Skeletal muscle satellite cell (primary cell): ENCODE measurements at regions not wholly inside any gene's neighbourhood (a gene's known extent, or its start where the extent isn't known, plus 50 kb on each side); places are given as distances from the start of the nearest gene placed in this dataset.

Experiments used
- H3K27me3 ChIP-seq: 2 replicates; pipeline ENCODE4 v1.7.0; 2013; ENCODE audit warnings: low read length; ENCODE audit not compliant: control insufficient read depth, insufficient read depth
- H3K36me3 ChIP-seq: 2 replicates; pipeline ENCODE4 v1.7.0; 2013; ENCODE audit warnings: mild to moderate bottlenecking, control low read depth, low read length; ENCODE audit not compliant: insufficient read depth
- H3K4me1 ChIP-seq: 2 replicates; pipeline ENCODE4 v1.7.0; 2013; ENCODE audit warnings: low read length; ENCODE audit not compliant: control insufficient read depth, insufficient read depth
- H3K4me2 ChIP-seq: 2 replicates; pipeline ENCODE4 v1.7.0; 2013; ENCODE audit warnings: mild to moderate bottlenecking, low read length
- H3K4me3 ChIP-seq: 2 replicates; pipeline ENCODE4 v1.7.0; 2013; ENCODE audit warnings: low read length
- H3K9ac ChIP-seq: 2 replicates; pipeline ENCODE4 v1.7.0; 2013; ENCODE audit warnings: mild to moderate bottlenecking, low read depth, low read length, moderate library complexity
- H3K9me3 ChIP-seq: replicated peaks from 2 replicates; pipeline ENCODE4 v1.7.0; 2013; ENCODE audit warnings: mild to moderate bottlenecking, control low read depth, low read length

- no peaks in the 10 kb centered on the region for H3K36me3 ChIP-seq
- H3K4me3 ChIP-seq: no peak overlapping the region
- no peaks in the 10 kb centered on the region for H3K9me3 ChIP-seq
- no peaks in the 10 kb centered on the region for H3K27me3 ChIP-seq
- no peak overlapping the region for H3K9ac ChIP-seq
- H3K4me1 ChIP-seq: no peaks in the 10 kb centered on the region
- no peak overlapping the region for H3K4me2 ChIP-seq
Observed at GRCh38 chr7:96527133-96527827, 182.4 kb downstream of the SEM1 start.

GRCh38 chr7:96526496-96526895 lies 183.2 kb downstream of the SEM1 start:
- no peaks in the 10 kb centered on the region for H3K9me3 ChIP-seq
- H3K4me3 ChIP-seq: no peak overlapping the region
- H3K36me3 ChIP-seq: no peaks in the 10 kb centered on the region
- no peak overlapping the region for H3K4me2 ChIP-seq
- peaks cover 2% of the 10 kb centered on the region for H3K27me3 ChIP-seq
- H3K9ac ChIP-seq: no peak overlapping the region
- no peaks in the 10 kb centered on the region for H3K4me1 ChIP-seq

GRCh38 chr7:96521068-96521894 lies 188.4 kb downstream of the SEM1 start:
- H3K4me2 ChIP-seq: no peak overlapping the region
- H3K4me3 ChIP-seq: no peak overlapping the region
- H3K27me3 ChIP-seq: peaks cover 7% of the 10 kb centered on the region
- H3K9me3 ChIP-seq: no peaks in the 10 kb centered on the region
- no peak overlapping the region for H3K9ac ChIP-seq
- H3K4me1 ChIP-seq: no peaks in the 10 kb centered on the region
- H3K36me3 ChIP-seq: no peaks in the 10 kb centered on the region

GRCh38 chr7:96508371-96508770 lies 186.5 kb upstream of the SLC25A13 start:
- Histone ChIP-seq H3K4me2 (no peak overlapping the region), H3K36me3 (no peaks in the 10 kb centered on the region), H3K4me1 (no peaks in the 10 kb centered on the region), H3K9ac (no peak overlapping the region), H3K4me3 (no peak overlapping the region), H3K27me3 (no peaks in the 10 kb centered on the region), H3K9me3 (no peaks in the 10 kb centered on the region)

- no peaks in the 10 kb centered on the region for H3K4me1 ChIP-seq
- no peaks in the 10 kb centered on the region for H3K36me3 ChIP-seq
- no peaks in the 10 kb centered on the region for H3K27me3 ChIP-seq
- no peak overlapping the region for H3K9ac ChIP-seq
- H3K9me3 ChIP-seq: no peaks in the 10 kb centered on the region
- H3K4me3 ChIP-seq: no peak overlapping the region
- H3K4me2 ChIP-seq: no peak overlapping the region
Observed at GRCh38 chr7:96503597-96503996, 181.7 kb upstream of the SLC25A13 start.

GRCh38 chr7:96501318-96501717 lies 179.4 kb upstream of the SLC25A13 start:
- Histone ChIP-seq H3K4me1 (no peaks in the 10 kb centered on the region), H3K9ac (no peak overlapping the region), H3K9me3 (no peaks in the 10 kb centered on the region), H3K27me3 (no peaks in the 10 kb centered on the region), H3K4me3 (no peak overlapping the region), H3K4me2 (no peak overlapping the region), H3K36me3 (no peaks in the 10 kb centered on the region)

- no peaks in the 10 kb centered on the region for H3K27me3 ChIP-seq
- no peaks in the 10 kb centered on the region for H3K9me3 ChIP-seq
- H3K4me2 ChIP-seq: no peak overlapping the region
- H3K9ac ChIP-seq: no peak overlapping the region
- H3K4me1 ChIP-seq: no peaks in the 10 kb centered on the region
- H3K4me3 ChIP-seq: no peak overlapping the region
- no peaks in the 10 kb centered on the region for H3K36me3 ChIP-seq
Observed at GRCh38 chr7:96499532-96499931, 177.6 kb upstream of the SLC25A13 start.

- H3K27me3 ChIP-seq: no peaks in the 10 kb centered on the region
- no peak overlapping the region for H3K9ac ChIP-seq
- no peaks in the 10 kb centered on the region for H3K4me1 ChIP-seq
- H3K36me3 ChIP-seq: no peaks in the 10 kb centered on the region
- H3K9me3 ChIP-seq: no peaks in the 10 kb centered on the region
- H3K4me3 ChIP-seq: no peak overlapping the region
- no peak overlapping the region for H3K4me2 ChIP-seq
Observed at GRCh38 chr7:96497567-96497966, 175.7 kb upstream of the SLC25A13 start.

- no peak overlapping the region for H3K9ac ChIP-seq
- H3K4me2 ChIP-seq: no peak overlapping the region
- no peaks in the 10 kb centered on the region for H3K9me3 ChIP-seq
- H3K27me3 ChIP-seq: no peaks in the 10 kb centered on the region
- H3K4me1 ChIP-seq: no peaks in the 10 kb centered on the region
- no peak overlapping the region for H3K4me3 ChIP-seq
- H3K36me3 ChIP-seq: no peaks in the 10 kb centered on the region
Observed at GRCh38 chr7:96495751-96496216, 173.9 kb upstream of the SLC25A13 start.

GRCh38 chr7:96486681-96487080 lies 164.8 kb upstream of the SLC25A13 start:
- no peaks in the 10 kb centered on the region for H3K4me1 ChIP-seq
- H3K36me3 ChIP-seq: no peaks in the 10 kb centered on the region
- H3K9ac ChIP-seq: no peak overlapping the region
- H3K4me3 ChIP-seq: no peak overlapping the region
- no peaks in the 10 kb centered on the region for H3K9me3 ChIP-seq
- H3K4me2 ChIP-seq: no peak overlapping the region
- H3K27me3 ChIP-seq: no peaks in the 10 kb centered on the region

GRCh38 chr7:96484845-96485244 lies 162.9 kb upstream of the SLC25A13 start:
- H3K4me2 ChIP-seq: no peak overlapping the region
- no peaks in the 10 kb centered on the region for H3K4me1 ChIP-seq
- no peaks in the 10 kb centered on the region for H3K36me3 ChIP-seq
- no peak overlapping the region for H3K9ac ChIP-seq
- H3K9me3 ChIP-seq: no peaks in the 10 kb centered on the region
- no peaks in the 10 kb centered on the region for H3K27me3 ChIP-seq
- H3K4me3 ChIP-seq: no peak overlapping the region

GRCh38 chr7:96484091-96484490 lies 162.2 kb upstream of the SLC25A13 start:
- Histone ChIP-seq H3K9me3 (no peaks in the 10 kb centered on the region), H3K4me1 (no peaks in the 10 kb centered on the region), H3K9ac (no peak overlapping the region), H3K27me3 (no peaks in the 10 kb centered on the region), H3K4me3 (no peak overlapping the region), H3K4me2 (no peak overlapping the region), H3K36me3 (no peaks in the 10 kb centered on the region)
